RWPE1 (cell line): ENCODE measurements at regions not wholly inside any gene's neighbourhood (a gene's known extent, or its start where the extent isn't known, plus 50 kb on each side); places are given as distances from the start of the nearest gene placed in this dataset.

Source experiments
- CTCF ChIA-PET: fragments of 350-600 bp; sonication (Branson Sonifier 250); formaldehyde crosslinking; extraction: SDS; loops from one replicate; lab custom pipeline; 2021; lab: Yijun Ruan, JAX
- POLR2A ChIA-PET: fragments of 400-600 bp; formaldehyde crosslinking; extraction: SDS; loops from one replicate; lab custom pipeline; 2020; ENCODE audit warnings: antibody characterized with exemption; ENCODE audit not compliant: low non-redundant PET; lab: Yijun Ruan, JAX
- DNase-seq: peaks from one replicate; pipeline ENCODE4 v3.0.0; 2012; ENCODE audit warnings: low spot score
- H3K27ac ChIP-seq: fragments of 450-650 bp; 2 replicates; pipeline ENCODE4 v1.5.1; 2017
- TF ChIP-seq, protein P1 (sequence below): fragments of 450-650 bp; conservative IDR thresholded peaks from 2 replicates; pipeline ENCODE4 v1.5.1; 2017; ENCODE audit warnings: low read depth, mild to moderate bottlenecking

GRCh38 chr3:191809326-191809949 is 348.5 kb downstream of the PYDC2 start:
- ChIA-PET CTCF (interaction anchor here (0.6 kb wide), 3 partner anchors 357 to 382 kb away, joined by 4 read pairs; no protein-coding TSS in a partner anchor), POLR2A (no interaction called here)
- H3K27ac ChIP-seq: no peak overlapping the region
- TF ChIP-seq, protein P1, sequence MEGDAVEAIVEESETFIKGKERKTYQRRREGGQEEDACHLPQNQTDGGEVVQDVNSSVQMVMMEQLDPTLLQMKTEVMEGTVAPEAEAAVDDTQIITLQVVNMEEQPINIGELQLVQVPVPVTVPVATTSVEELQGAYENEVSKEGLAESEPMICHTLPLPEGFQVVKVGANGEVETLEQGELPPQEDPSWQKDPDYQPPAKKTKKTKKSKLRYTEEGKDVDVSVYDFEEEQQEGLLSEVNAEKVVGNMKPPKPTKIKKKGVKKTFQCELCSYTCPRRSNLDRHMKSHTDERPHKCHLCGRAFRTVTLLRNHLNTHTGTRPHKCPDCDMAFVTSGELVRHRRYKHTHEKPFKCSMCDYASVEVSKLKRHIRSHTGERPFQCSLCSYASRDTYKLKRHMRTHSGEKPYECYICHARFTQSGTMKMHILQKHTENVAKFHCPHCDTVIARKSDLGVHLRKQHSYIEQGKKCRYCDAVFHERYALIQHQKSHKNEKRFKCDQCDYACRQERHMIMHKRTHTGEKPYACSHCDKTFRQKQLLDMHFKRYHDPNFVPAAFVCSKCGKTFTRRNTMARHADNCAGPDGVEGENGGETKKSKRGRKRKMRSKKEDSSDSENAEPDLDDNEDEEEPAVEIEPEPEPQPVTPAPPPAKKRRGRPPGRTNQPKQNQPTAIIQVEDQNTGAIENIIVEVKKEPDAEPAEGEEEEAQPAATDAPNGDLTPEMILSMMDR: no peak
- DNase-seq: no peak

- POLR2A ChIA-PET: no interaction called here
Measured at GRCh38 chr3:191813245-191813644, 352.3 kb downstream of the PYDC2 start.

DNA sequence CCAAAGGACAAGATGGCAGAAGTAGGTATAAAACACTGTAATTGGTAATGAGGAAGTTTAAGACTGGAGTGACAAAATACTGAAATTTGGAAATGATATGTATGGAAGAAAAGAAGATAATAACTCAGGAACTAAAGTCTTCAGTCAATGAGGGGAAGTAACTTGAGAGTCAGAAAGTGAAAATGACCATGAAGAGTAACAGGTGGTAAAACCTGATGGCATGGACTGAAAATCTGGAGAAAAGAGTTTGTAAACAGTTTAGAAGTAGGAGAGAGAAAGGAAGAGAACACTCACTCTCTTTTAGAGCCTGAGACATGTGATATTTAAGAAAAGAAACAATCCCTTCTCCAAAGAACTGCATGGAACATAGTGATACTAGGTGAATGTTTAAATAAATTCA is 387.9 kb downstream of the PYDC2 start:
- CTCF ChIA-PET: no interaction called here
- H3K27ac ChIP-seq: no peak overlapping the region
- no peak for DNase-seq
- TF ChIP-seq, protein P1: no peak
- POLR2A ChIA-PET: no interaction called here

More at GRCh38 chr3:191813245-191813644, 352.3 kb downstream of the PYDC2 start:
- H3K27ac ChIP-seq: no peak overlapping the region
- TF ChIP-seq, protein P1: no peak
- DNase-seq: no peak
- CTCF ChIA-PET: interaction anchor here (0.7 kb wide), 1 partner anchor 12 kb away, joined by 3 read pairs; no protein-coding TSS in a partner anchor

DNA sequence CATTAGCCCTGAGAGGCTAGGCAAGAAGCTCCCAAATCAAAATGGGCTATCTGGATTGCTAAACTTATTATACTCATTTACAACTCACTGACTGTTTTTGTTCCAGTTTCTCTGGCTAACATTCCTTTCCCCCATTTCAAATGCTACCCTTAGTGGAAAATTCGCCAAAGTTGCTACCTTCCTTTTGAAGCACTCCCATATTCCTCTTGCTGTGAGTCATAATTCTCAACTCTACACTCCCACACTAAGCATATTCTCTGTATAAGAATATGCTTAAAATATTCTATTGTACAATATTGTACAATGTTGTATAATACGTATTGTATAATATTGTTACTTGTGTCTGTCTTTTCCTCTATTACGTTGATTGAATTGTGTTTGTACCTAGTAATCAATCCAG is 398.6 kb downstream of the PYDC2 start:
- TF ChIP-seq, protein P1: no peak
- CTCF ChIA-PET: no interaction called here
- POLR2A ChIA-PET: no interaction called here
- H3K27ac ChIP-seq: no peak overlapping the region
- DNase-seq: no peak

DNA sequence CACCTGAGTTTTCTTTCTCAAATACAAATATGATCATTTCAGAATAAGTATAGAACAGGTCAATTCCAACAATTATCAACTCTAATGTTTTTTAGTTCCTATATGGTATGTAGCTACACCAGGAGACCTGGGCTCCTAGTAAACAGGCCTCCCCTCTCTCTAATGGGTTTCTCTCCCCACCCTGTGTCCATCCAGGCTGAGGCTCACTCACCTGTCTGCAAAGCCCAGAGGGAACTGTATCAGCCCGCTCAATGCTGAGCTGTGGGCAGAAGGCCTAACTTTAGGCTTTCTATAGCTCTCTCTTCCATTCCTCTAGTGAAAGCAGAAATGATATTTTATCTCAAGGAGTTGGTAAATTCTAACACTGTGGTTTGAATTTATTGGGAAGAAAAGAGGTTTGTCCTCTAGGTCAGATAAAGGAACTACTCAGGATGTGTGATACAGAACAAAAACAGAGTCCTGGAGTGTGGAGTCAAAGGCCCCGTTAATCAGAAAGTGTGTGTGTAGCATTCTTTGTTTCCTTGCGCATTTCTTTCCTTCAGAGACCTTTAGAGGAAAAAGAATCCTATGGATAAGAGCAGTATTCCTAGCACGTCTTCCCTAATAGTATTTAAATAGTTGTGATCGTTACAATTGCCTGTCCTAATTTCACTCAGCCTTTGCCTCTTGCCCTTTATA is 408.9 kb downstream of the PYDC2 start:
- TF ChIP-seq, protein P1: no peak
- H3K27ac ChIP-seq: no peak overlapping the region
- no peak for DNase-seq
- CTCF ChIA-PET: no interaction called here
- POLR2A ChIA-PET: no interaction called here

DNA sequence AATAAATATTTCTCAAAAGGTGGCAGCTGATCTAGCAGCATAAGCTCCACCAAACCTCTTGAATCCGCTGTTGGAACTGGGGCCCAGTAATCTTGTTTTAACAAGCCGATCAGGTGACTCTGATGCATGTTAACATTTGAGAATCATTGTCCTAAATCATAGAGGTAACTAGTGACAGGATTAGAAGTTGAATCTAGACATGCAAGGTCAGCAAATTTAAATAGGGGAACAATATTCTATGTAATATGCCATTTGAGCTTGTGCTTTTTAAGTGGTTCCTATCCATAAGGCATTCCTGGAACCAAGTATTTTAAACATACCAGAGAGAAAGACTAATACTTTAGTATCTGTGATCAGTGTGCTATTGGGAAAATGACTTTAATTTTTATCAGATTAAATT is 412.8 kb downstream of the PYDC2 start:
- TF ChIP-seq, protein P1: no peak
- DNase-seq: no peak
- CTCF ChIA-PET: interaction anchor here (0.7 kb wide), 1 partner anchor 17 kb away, joined by 3 read pairs; no protein-coding TSS in a partner anchor
- POLR2A ChIA-PET: no interaction called here
- H3K27ac ChIP-seq: no peak overlapping the region
